Natural killer cell (primary cell): ENCODE measurements at regions not wholly inside any gene's neighbourhood (a gene's known extent, or its start where the extent isn't known, plus 50 kb on each side); places are given as distances from the start of the nearest gene placed in this dataset.

Experiments
- ATAC-seq, 3 donors: fragments of 150-1000 bp in 2 of 3; fragments of 200-7000 bp in 1 of 3; cut with Tn5 transposase; 1 replicate in 1 of 3; 2 replicates in 2 of 3; pipeline ENCODE4 v1.10.0; 2021; ENCODE audit warnings: mild to moderate bottlenecking in 2 of 3, moderate library complexity in 2 of 3
- DNase-seq, 2 donors: peaks; one replicate each; pipeline versions ENCODE4 v3.0.0 to v3.0.0-alpha.2; 2013 to 2021; ENCODE audit warnings: mixed read lengths in 1 of 2
- H3K27ac ChIP-seq: one replicate; pipeline ENCODE4 v1.5.1; 2013; ENCODE audit warnings: mild to moderate bottlenecking, low read length
- H3K27me3 ChIP-seq: one replicate; pipeline ENCODE4 v1.6.1; 2013; ENCODE audit warnings: low read length; ENCODE audit not compliant: control insufficient read depth, insufficient read depth
- H3K36me3 ChIP-seq: one replicate; pipeline ENCODE4 v1.6.1; 2013; ENCODE audit warnings: low read length; ENCODE audit not compliant: control insufficient read depth, insufficient read depth
- H3K4me1 ChIP-seq: one replicate; pipeline ENCODE4 v1.6.1; 2013; ENCODE audit warnings: low read length; ENCODE audit not compliant: control insufficient read depth, insufficient read depth
- H3K4me3 ChIP-seq: one replicate; pipeline ENCODE4 v1.5.1; 2013; ENCODE audit warnings: low read length
- H3K9me3 ChIP-seq: one replicate; pipeline ENCODE4 v1.6.1; 2013; ENCODE audit warnings: low read length; ENCODE audit not compliant: control insufficient read depth, insufficient read depth
- H3K27ac Mint-ChIP-seq, 2 donors: one replicate each; pipeline ENCODE4 v1.8.0; 2022; ENCODE audit warnings: mild to moderate bottlenecking in 2 of 2, mixed read lengths in 2 of 2, moderate library complexity in 1 of 2
- H3K27me3 Mint-ChIP-seq, 2 donors: one replicate each; pipeline ENCODE4 v1.8.0; 2022; ENCODE audit warnings: low read depth in 2 of 2, mixed read lengths in 2 of 2
- H3K36me3 Mint-ChIP-seq: one replicate; pipeline ENCODE4 v1.8.0; 2022; ENCODE audit warnings: mixed read lengths
- H3K4me1 Mint-ChIP-seq, 2 donors: one replicate each; pipeline ENCODE4 v1.8.0; 2022; ENCODE audit warnings: mixed read lengths in 2 of 2
- H3K4me3 Mint-ChIP-seq: one replicate; pipeline ENCODE4 v1.8.0; 2022; ENCODE audit warnings: mild to moderate bottlenecking, moderate library complexity, mixed read lengths
- H3K9me3 Mint-ChIP-seq, 2 donors: one replicate each; pipeline ENCODE4 v1.8.0; 2022; ENCODE audit warnings: mixed read lengths in 2 of 2
- CTCF ChIP-seq: fragments of 200-600 bp; IDR thresholded peaks from one replicate; pipeline ENCODE4 v1.8.0; 2022; ENCODE audit warnings: antibody characterized with exemption
- WGBS: methylation state at CpG from one replicate; pipeline ENCODE4 v1.1.7; 2013; ENCODE audit warnings: missing lambda C conversion rate; ENCODE audit not compliant: insufficient coverage; 5-methylcytosine and 5-hydroxymethylcytosine counted together
- intact Hi-C: fragments of 100-400 bp; cut with micrococcal nuclease; formaldehyde crosslinking; loops from one replicate; pipeline ENCODE4 v1.14.2; 2022

DNA sequence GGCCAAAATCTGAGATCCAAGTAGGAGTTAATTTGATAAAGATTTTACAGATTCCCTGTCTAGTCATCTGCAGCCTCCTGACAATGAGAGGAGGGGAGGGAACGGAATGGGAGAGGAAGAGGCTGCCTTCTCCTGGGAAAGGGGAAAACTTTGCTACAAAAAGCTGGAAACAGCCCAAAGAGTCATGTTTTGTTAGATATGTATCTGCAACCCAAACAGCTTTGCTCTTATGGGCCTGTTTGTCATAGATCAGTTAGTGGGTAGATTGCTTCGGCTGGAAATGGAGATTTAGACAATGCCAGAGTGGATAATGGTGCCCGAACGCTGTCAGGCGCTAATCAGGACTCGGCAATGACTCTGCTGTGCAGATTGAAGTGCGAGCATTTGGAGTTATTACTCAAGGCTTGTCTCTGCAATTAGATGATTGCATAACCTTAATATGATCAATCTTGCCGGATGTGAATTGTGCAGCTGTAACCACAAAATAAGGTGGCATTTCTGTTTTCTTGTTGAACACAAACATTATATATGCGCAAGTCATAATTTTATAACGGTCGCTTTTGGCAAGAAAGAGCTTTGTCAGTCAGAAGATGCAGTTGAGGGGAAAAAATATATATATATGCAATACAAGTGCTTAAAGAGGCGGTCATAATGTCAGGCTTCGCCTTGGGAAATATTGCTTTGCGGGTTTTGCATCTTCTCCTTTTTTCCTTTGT is 92.4 kb upstream of the MAFB start:
- no peak overlapping the region for H3K4me3 Mint-ChIP-seq
- H3K27me3 Mint-ChIP-seq = peaks cover 6 to 7% of the 10 kb centered on the region in 2 donors
- no peaks in the 10 kb centered on the region for H3K9me3 ChIP-seq
- no peak overlapping the region for H3K27ac ChIP-seq
- no peaks in the 10 kb centered on the region for H3K36me3 ChIP-seq
- H3K27me3 ChIP-seq = no peaks in the 10 kb centered on the region
- peaks cover 0 to 5% of the 10 kb centered on the region in 2 donors for H3K4me1 Mint-ChIP-seq
- 81% methylated on average over 14 of the region's 14 CpGs for WGBS
- ATAC-seq = no peak
- DNase-seq = no peak
- no peak overlapping the region for H3K27ac Mint-ChIP-seq
- H3K9me3 Mint-ChIP-seq = no peaks in the 10 kb centered on the region
- peaks cover 4% of the 10 kb centered on the region for H3K4me1 ChIP-seq
- no peak for TF ChIP-seq CTCF
- H3K4me3 ChIP-seq = no peak overlapping the region
- intact Hi-C loops = no loop called here
- no peaks in the 10 kb centered on the region for H3K36me3 Mint-ChIP-seq

GRCh38 chr20:40782043-40782368 is 93.0 kb upstream of the MAFB start:
- H3K27ac Mint-ChIP-seq = no peak overlapping the region
- H3K9me3 Mint-ChIP-seq = no peaks in the 10 kb centered on the region
- no peak overlapping the region for H3K4me3 Mint-ChIP-seq
- DNase-seq = no peak
- Histone ChIP-seq H3K36me3 (no peaks in the 10 kb centered on the region), H3K27me3 (no peaks in the 10 kb centered on the region), H3K27ac (no peak overlapping the region), H3K4me3 (no peak overlapping the region), H3K4me1 (peaks cover 4% of the 10 kb centered on the region), H3K9me3 (no peaks in the 10 kb centered on the region)
- WGBS = 82% methylated on average over 11 of the region's 11 CpGs
- H3K4me1 Mint-ChIP-seq = peaks cover 0 to 5% of the 10 kb centered on the region in 2 donors
- no peaks in the 10 kb centered on the region for H3K36me3 Mint-ChIP-seq
- TF ChIP-seq CTCF = no peak
- H3K27me3 Mint-ChIP-seq = peaks cover 6 to 10% of the 10 kb centered on the region in 2 donors
- ATAC-seq = no peak
- intact Hi-C loops = no loop called here

DNA sequence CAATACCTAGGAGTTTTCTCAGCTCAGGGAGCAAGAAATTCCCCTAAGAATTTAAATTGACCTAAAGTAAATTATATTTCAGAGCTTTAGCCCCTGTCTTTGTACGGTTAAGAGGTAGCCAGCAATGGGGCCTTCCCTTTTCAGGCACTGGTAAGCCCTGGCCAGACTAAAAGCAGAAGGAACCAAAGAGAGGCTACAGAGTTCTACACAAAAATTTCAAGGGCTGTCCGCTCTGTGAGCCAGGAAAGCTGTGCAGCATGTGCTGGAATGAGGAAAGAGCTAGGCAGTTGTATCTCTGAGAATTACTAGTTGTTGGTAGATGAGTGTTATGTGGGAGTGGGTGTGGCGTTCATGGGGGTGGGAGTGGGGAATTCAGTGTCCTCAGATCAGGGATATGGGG is 96.3 kb upstream of the MAFB start:
- WGBS = 84% methylated on average over 3 of the region's 3 CpGs

More for the DNA sequence above, 96.3 kb upstream of the MAFB start:
- Histone ChIP-seq H3K4me3 (no peak overlapping the region), H3K4me1 (peaks cover 4% of the 10 kb centered on the region), H3K9me3 (no peaks in the 10 kb centered on the region), H3K27ac (no peak overlapping the region), H3K36me3 (no peaks in the 10 kb centered on the region), H3K27me3 (no peaks in the 10 kb centered on the region)
- Mint-ChIP-seq H3K4me1 (peaks cover 0 to 5% of the 10 kb centered on the region in 2 donors), H3K27me3 (peaks cover 18 to 23% of the 10 kb centered on the region in 2 donors), H3K9me3 (no peaks in the 10 kb centered on the region), H3K27ac (no peak overlapping the region), H3K4me3 (no peak overlapping the region), H3K36me3 (no peaks in the 10 kb centered on the region)
- no peak for TF ChIP-seq CTCF
- intact Hi-C loops = no loop called here
- ATAC-seq (no peak), DNase-seq (no peak)
